ENCODE measurements at regions not wholly inside any gene's neighbourhood (a gene's known extent, or its start where the extent isn't known, plus 50 kb on each side); places are given as distances from the start of the nearest gene placed in this dataset.

DNA sequence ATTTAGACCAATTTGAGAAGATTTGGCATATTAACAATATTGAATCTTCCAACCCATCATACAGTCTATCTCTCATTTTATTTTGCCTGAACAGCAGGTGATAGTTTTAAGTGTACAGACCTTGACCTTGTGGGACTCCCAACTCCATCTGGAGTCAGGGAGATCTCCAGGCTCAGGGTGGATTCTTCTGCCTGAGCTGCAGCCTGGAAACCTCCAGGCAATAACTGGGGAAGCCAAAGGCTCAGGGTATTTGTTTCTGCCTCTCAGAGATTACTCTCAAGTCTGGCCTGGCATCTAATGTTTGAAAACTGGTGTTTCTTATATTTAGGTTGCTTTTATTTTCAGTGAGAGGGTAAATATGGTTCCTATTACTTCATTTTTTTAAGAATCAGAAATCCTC, 102.1 kb upstream of the C1QTNF9B start:
- no peaks in the 10 kb centered on the region for H3K27me3 ChIP-seq
- TF ChIP-seq POLR2A (IDR thresholded peaks at IDR 0.05), result no peak
- TF ChIP-seq, protein P1, sequence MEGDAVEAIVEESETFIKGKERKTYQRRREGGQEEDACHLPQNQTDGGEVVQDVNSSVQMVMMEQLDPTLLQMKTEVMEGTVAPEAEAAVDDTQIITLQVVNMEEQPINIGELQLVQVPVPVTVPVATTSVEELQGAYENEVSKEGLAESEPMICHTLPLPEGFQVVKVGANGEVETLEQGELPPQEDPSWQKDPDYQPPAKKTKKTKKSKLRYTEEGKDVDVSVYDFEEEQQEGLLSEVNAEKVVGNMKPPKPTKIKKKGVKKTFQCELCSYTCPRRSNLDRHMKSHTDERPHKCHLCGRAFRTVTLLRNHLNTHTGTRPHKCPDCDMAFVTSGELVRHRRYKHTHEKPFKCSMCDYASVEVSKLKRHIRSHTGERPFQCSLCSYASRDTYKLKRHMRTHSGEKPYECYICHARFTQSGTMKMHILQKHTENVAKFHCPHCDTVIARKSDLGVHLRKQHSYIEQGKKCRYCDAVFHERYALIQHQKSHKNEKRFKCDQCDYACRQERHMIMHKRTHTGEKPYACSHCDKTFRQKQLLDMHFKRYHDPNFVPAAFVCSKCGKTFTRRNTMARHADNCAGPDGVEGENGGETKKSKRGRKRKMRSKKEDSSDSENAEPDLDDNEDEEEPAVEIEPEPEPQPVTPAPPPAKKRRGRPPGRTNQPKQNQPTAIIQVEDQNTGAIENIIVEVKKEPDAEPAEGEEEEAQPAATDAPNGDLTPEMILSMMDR (IDR thresholded peaks at IDR 0.05), result no peak
- TF ChIP-seq EP300 (IDR thresholded peaks at IDR 0.05), result no peak

DNA sequence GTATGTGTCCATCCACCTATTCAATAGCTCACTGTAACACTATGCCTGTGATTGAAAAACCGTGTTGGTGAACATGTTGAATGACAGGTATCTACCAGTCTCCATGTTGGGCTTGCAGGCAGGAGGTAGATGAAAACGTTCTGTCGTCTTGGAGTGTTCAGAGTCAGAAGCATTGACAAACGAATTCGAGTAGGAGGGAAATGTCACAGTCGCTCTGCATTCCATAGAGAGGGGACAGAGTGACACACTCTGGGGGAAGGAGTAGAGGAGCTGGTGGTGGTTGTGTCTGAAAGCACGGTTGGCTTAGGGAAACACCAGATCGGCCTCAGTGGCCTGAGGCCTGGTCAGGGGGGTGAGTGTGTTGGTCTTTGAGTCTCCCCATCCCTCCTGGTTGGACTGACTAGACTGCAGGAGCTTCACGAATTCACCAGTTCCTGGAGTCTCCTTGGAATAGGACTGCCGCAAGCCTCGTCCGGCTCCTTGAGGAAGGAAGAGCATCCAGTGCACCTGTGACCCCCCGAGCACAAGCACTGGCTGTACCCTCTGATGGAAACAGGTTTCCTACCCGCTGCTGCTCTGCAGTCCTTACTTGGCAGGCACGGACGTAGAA, 105.0 kb upstream of the C1QTNF9B start:
- H3K4me3 ChIP-seq, result no peak overlapping the region
- no peak overlapping the region for H3K27ac ChIP-seq
- no peaks in the 10 kb centered on the region for H3K9me3 ChIP-seq
- H3K27me3 ChIP-seq, result no peaks in the 10 kb centered on the region
- peaks cover 2% of the 10 kb centered on the region for H3K4me1 ChIP-seq (ENCODE audit: insufficient read depth)
- H3K36me3 ChIP-seq, result no peaks in the 10 kb centered on the region
- 84 to 95% (median 90%) methylated on average over 16 of the region's 16 CpGs for WGBS, 3 donors
- intact Hi-C loops (cut with DNase I), result no loop called here
- TF ChIP-seq POLR2A (IDR thresholded peaks at IDR 0.05) (no peak), EP300 (IDR thresholded peaks at IDR 0.05) (no peak)
- TF ChIP-seq, protein P1 (IDR thresholded peaks at IDR 0.05), result no peak
- no peak for DNase-seq

More for the DNA sequence above, 102.1 kb upstream of the C1QTNF9B start:
- intact Hi-C loops (cut with DNase I), result no loop called here
- no peak for DNase-seq
- no peak overlapping the region for H3K4me3 ChIP-seq
- no peaks in the 10 kb centered on the region for H3K36me3 ChIP-seq
- no peak overlapping the region for H3K27ac ChIP-seq
- no peaks in the 10 kb centered on the region for H3K9me3 ChIP-seq
- peaks cover 2% of the 10 kb centered on the region for H3K4me1 ChIP-seq (ENCODE audit: insufficient read depth)

DNA sequence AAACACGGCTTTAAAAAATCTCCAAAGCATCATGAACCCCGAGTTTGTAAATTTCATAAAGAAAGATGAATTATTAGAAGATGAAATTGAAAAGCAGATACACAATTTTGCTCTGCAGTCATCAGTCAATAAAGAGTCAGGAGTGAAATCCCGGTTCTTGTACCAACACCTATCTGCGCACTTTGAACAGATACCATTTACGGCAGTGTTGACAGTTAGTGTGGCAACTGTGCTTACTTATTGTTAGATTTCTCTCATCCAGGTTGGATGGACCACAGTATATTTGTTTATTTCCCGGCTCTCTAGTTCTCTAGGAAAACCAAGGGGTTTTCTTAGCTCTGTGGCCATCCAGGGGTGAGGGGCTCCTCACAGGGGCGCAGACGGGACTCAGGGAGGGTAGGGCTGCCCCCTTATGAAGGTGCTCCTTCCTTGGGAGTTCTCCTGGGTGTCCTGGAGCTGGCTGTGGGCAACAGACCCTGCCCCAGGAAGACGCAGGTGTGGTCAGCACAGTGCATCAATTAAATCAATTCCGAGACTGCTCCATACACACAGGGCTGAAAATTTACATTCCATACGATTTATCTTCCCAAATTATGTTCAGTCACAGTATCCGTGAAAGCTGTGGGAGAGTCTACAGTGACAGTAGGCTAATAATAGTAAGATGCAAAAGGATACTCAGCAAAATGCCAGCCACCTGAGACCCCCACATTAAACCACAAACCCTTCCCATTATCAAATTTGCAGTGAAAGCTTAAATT, 107.0 kb upstream of the C1QTNF9B start:
- WGBS, 3 donors, result 89 to 92% (median 89%) methylated on average over 12 of the region's 12 CpGs
- H3K27ac ChIP-seq, result no peak overlapping the region

DNA sequence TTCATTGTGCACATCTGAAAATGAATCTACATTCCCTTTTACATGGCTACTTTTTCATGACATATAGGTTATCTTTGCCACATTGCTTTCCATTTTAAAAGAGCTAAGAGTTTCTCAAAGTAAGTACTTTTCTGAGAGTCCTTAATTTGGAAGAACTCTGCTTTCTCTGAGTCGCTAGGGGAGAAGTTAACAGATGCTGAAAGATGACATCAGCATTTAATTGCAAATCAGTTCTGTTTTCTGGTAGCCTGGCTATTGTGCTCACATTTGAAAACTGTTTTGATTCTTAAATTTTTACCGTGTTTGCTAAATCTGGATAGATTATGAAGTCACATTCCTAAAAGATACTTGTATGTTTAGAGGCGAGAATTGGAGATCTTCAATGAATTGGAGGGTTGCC, 107.7 kb upstream of the C1QTNF9B start:
- intact Hi-C loops (cut with DNase I), result no loop called here
- WGBS, 3 donors, result 44 to 48% (median 46%) methylated on average over 3 of the region's 3 CpGs
- H3K9me3 ChIP-seq, result no peaks in the 10 kb centered on the region

More for the DNA sequence above, 107.0 kb upstream of the C1QTNF9B start:
- H3K27me3 ChIP-seq, result no peaks in the 10 kb centered on the region
- H3K9me3 ChIP-seq, result no peaks in the 10 kb centered on the region
- H3K36me3 ChIP-seq, result no peaks in the 10 kb centered on the region
- DNase-seq, result no peak
- no peak for TF ChIP-seq EP300 (IDR thresholded peaks at IDR 0.05)
- TF ChIP-seq, protein P1 (IDR thresholded peaks at IDR 0.05), result no peak
- TF ChIP-seq POLR2A (IDR thresholded peaks at IDR 0.05), result no peak
- no peak overlapping the region for H3K4me3 ChIP-seq
- intact Hi-C loops (cut with DNase I), result no loop called here
- peaks cover 2% of the 10 kb centered on the region for H3K4me1 ChIP-seq (ENCODE audit: insufficient read depth)

More for the DNA sequence above, 107.7 kb upstream of the C1QTNF9B start:
- Histone ChIP-seq H3K36me3 (no peaks in the 10 kb centered on the region), H3K27ac (no peak overlapping the region), H3K4me1 (ENCODE audit: insufficient read depth) (peaks cover 2% of the 10 kb centered on the region), H3K27me3 (no peaks in the 10 kb centered on the region), H3K4me3 (no peak overlapping the region)
- DNase-seq, result no peak
- TF ChIP-seq EP300 (IDR thresholded peaks at IDR 0.05) (no peak), POLR2A (IDR thresholded peaks at IDR 0.05) (no peak)
- TF ChIP-seq, protein P1 (IDR thresholded peaks at IDR 0.05), result no peak

Measured in ovary (tissue), 7 donors.